Endothelial cell of umbilical vein (primary cell): ENCODE measurements at regions not wholly inside any gene's neighbourhood (a gene's known extent, or its start where the extent isn't known, plus 50 kb on each side); places are given as distances from the start of the nearest gene placed in this dataset.

Source experiments
- BruUV-seq: library from RNA; stranded (reverse); fragments of 400-500 nt; replicated peaks from 2 replicates; lab custom pipeline; 2021; lab: Mats Ljungman, UMichigan
- CTCF ChIA-PET: fragments of 300-600, 350-600 bp; sonication (Branson Sonifier 250); formaldehyde crosslinking; loops from one replicate; lab custom pipeline; 2021; ENCODE audit warnings: antibody characterized with exemption, inconsistent platforms; lab: Charles Lee
- POLR2A ChIA-PET: fragments of 300-600, 350-600 bp; sonication (Branson Sonifier 250); formaldehyde crosslinking; loops from one replicate; lab custom pipeline; 2021; ENCODE audit warnings: antibody characterized with exemption, inconsistent platforms; lab: Charles Lee
- DNase-seq: peaks from one replicate; pipeline ENCODE4 v3.0.0-alpha.2; 2011; ENCODE audit warnings: low read depth, low spot score
- FAIRE-seq: peaks from 2 replicates; lab custom pipeline; 2011; peaks lifted over from hg19 to GRCh38; lab: Jason Lieb, UNC
- H2AFZ ChIP-seq: 2 replicates; pipeline ENCODE4 v1.6.0; 2012; ENCODE audit warnings: low read depth, low read length, control low read depth, inconsistent platforms
- H3K27ac ChIP-seq: 2 replicates; pipeline ENCODE4 v1.5.1; 2011; ENCODE audit warnings: low read depth, mild to moderate bottlenecking, control low read depth, low read length, moderate library complexity; ENCODE audit not compliant: insufficient read depth
- H3K27me3 ChIP-seq, 2 experiments: 2 replicates each; pipeline versions ENCODE4 v1.6.0 to v1.6.1; 2011; ENCODE audit warnings: low read length in 2 of 2, mixed read lengths in 1 of 2; ENCODE audit not compliant: control insufficient read depth in 2 of 2, insufficient read depth in 2 of 2
- H3K36me3 ChIP-seq, 2 experiments: 2 replicates in 1 of 2; 3 replicates in 1 of 2; pipeline ENCODE4 v1.5.1; 2011; ENCODE audit warnings: low read length in 2 of 2, mild to moderate bottlenecking in 1 of 2, moderate library complexity in 1 of 2; ENCODE audit not compliant: control insufficient read depth in 2 of 2, insufficient read depth in 2 of 2; ENCODE audit errors: extremely low read depth in 1 of 2
- H3K4me1 ChIP-seq: 3 replicates; pipeline ENCODE4 v1.5.1; 2011; ENCODE audit warnings: mild to moderate bottlenecking, low read length; ENCODE audit not compliant: control insufficient read depth, insufficient read depth; ENCODE audit errors: extremely low read depth
- H3K4me2 ChIP-seq: 2 replicates; pipeline ENCODE4 v1.6.1; 2011; ENCODE audit warnings: low read length, control low read depth, mixed read lengths; ENCODE audit not compliant: insufficient read depth
- H3K4me3 ChIP-seq, 3 experiments: fragments of 200-600 bp in 1 of 3; sonication (generic), shearing (Covaris generic) in 1 of 3; replicated peaks in 1 of 3; 2 replicates each; pipeline ENCODE4 v1.5.1; 2011 to 2016; ENCODE audit warnings: control low read depth in 3 of 3, low read length in 3 of 3, mild to moderate bottlenecking in 2 of 3, inconsistent platforms in 1 of 3, low read depth in 1 of 3, moderate library complexity in 1 of 3; ENCODE audit not compliant: insufficient read depth in 1 of 3
- H3K79me2 ChIP-seq: 2 replicates; pipeline ENCODE4 v1.6.0; 2012; ENCODE audit warnings: low read length, inconsistent platforms; ENCODE audit not compliant: control insufficient read depth, insufficient read depth
- H3K9ac ChIP-seq: replicated peaks from 2 replicates; pipeline ENCODE3; 2011; ENCODE audit warnings: low read length, control low read depth; ENCODE audit not compliant: insufficient read depth; ENCODE audit errors: extremely low read depth
- H3K9me1 ChIP-seq: replicated peaks from 3 replicates; pipeline ENCODE4 v1.6.0; 2011; ENCODE audit warnings: mild to moderate bottlenecking, low read length; ENCODE audit not compliant: control insufficient read depth, insufficient read depth; ENCODE audit errors: extremely low read depth
- H3K9me3 ChIP-seq: replicated peaks from 2 replicates; pipeline ENCODE4 v1.5.1; 2012; ENCODE audit warnings: low read length, inconsistent platforms; ENCODE audit not compliant: control insufficient read depth, insufficient read depth
- H4K20me1 ChIP-seq: replicated peaks from 2 replicates; pipeline ENCODE3; 2011; ENCODE audit warnings: mild to moderate bottlenecking, low read length; ENCODE audit not compliant: control insufficient read depth, insufficient read depth; ENCODE audit errors: extremely low read depth
- CTCF ChIP-seq, 2 donors: IDR thresholded peaks; 1 replicate in 1 of 2; 2 replicates in 1 of 2; pipeline ENCODE4 v1.5.1; 2011; ENCODE audit warnings: low read length in 2 of 2, mild to moderate bottlenecking in 2 of 2, moderate library complexity in 2 of 2, control low read depth in 1 of 2, inconsistent platforms in 1 of 2, low read depth in 1 of 2; ENCODE audit not compliant: insufficient read depth in 1 of 2; ENCODE audit errors: extremely low read depth in 1 of 2
- EZH2 ChIP-seq: IDR thresholded peaks from 2 replicates; pipeline ENCODE4 v1.6.1; 2012; ENCODE audit warnings: borderline replicate concordance, low read depth, mild to moderate bottlenecking, moderate library complexity, low read length, inconsistent platforms; ENCODE audit not compliant: severe bottlenecking
- FOS ChIP-seq: IDR thresholded peaks from 2 replicates; pipeline ENCODE4 v1.6.1; 2011; ENCODE audit warnings: mild to moderate bottlenecking, low read length, moderate library complexity, borderline replicate concordance; ENCODE audit not compliant: insufficient read depth
- GATA2 ChIP-seq: IDR thresholded peaks from 2 replicates; pipeline ENCODE4 v1.7.0; 2011; ENCODE audit warnings: low read depth, mild to moderate bottlenecking, moderate library complexity, mixed read lengths, low read length; ENCODE audit not compliant: insufficient read length, insufficient read depth
- JUN ChIP-seq: IDR thresholded peaks from 2 replicates; pipeline ENCODE4 v1.6.1; 2011; ENCODE audit warnings: borderline replicate concordance, low read depth; ENCODE audit not compliant: insufficient read length, insufficient read depth
- MAX ChIP-seq: IDR thresholded peaks from 2 replicates; pipeline ENCODE4 v1.6.1; 2011; ENCODE audit not compliant: insufficient read depth, insufficient read length
- POLR2A ChIP-seq: IDR thresholded peaks from 2 replicates; pipeline ENCODE4 v1.6.1; 2012; ENCODE audit warnings: low read depth, mild to moderate bottlenecking, control low read depth, low read length
- POLR2AphosphoS5 ChIP-seq: IDR thresholded peaks from 2 replicates; pipeline ENCODE4 v1.6.1; 2012; ENCODE audit warnings: low read depth, mild to moderate bottlenecking, control low read depth, low read length, moderate library complexity; ENCODE audit not compliant: insufficient read depth
- dilution Hi-C: fragments of 300-500 bp; cut with MboI; formaldehyde crosslinking; loops from one replicate; pipeline ENCODE4 v1.15.0; 2019; ENCODE audit warnings: low sequenced_read_pairs; ENCODE audit not compliant: extremely low pct_ligation_motif_present
- intact Hi-C: fragments of 100-400 bp; cut with micrococcal nuclease; formaldehyde crosslinking; loops from one replicate; pipeline ENCODE4 v1.10.0; 2022

- peak; percentile 94 for DNase-seq
- dilution Hi-C loops (no loop called here), intact Hi-C loops (loop anchor here (1.0 kb wide), 2 partner anchors 124 to 170 kb away; no protein-coding TSS in a partner anchor)
- no peaks in the 10 kb centered on the region for H3K79me2 ChIP-seq
- H3K9ac ChIP-seq = peak overlapping the region; percentile 66
- BruUV-seq = no TSS peak
- peak; percentile 93 for FAIRE-seq
- no peaks in the 10 kb centered on the region for H3K36me3 ChIP-seq
- CTCF ChIA-PET = interaction anchor here (0.6 to 1.9 kb wide), 10 partner anchors 9 to 170 kb away, joined by 3 to 17 read pairs (median 4); no protein-coding TSS in a partner anchor
- no peaks in the 10 kb centered on the region for H3K9me3 ChIP-seq
- H3K4me3 ChIP-seq = peak overlapping the region in 1 of 3 experiments; percentile 18
- peak overlapping the region; percentile 94 for H3K27ac ChIP-seq
- no peaks in the 10 kb centered on the region for H4K20me1 ChIP-seq
- H3K27me3 ChIP-seq = no peaks in the 10 kb centered on the region
- no peak overlapping the region for H2AFZ ChIP-seq
- POLR2A ChIA-PET = interaction anchor here (1.0 to 1.5 kb wide), 2 partner anchors 63 to 170 kb away, joined by 3 to 12 read pairs; no protein-coding TSS in a partner anchor
- peak overlapping the region; percentile 66 for H3K4me2 ChIP-seq
- peak; percentile 47 for TF ChIP-seq JUN
- TF ChIP-seq POLR2AphosphoS5 = peak; percentile 69
- peak; percentile 50 for TF ChIP-seq POLR2A
- peak; percentile 41 for TF ChIP-seq GATA2
- no peak for TF ChIP-seq EZH2
- TF ChIP-seq MAX = no peak
- peak; percentile 56 for TF ChIP-seq FOS
- peaks cover 30% of the 10 kb centered on the region for H3K4me1 ChIP-seq
- no peaks in the 10 kb centered on the region for H3K9me1 ChIP-seq
Observed at GRCh38 chr15:45918839-45919238, 284.0 kb downstream of the SQOR start.

- Histone ChIP-seq H3K36me3 (no peaks in the 10 kb centered on the region), H4K20me1 (no peaks in the 10 kb centered on the region), H3K4me3 (peak overlapping the region in 1 of 3 experiments; percentile 18), H3K9me3 (no peaks in the 10 kb centered on the region), H3K9ac (peak overlapping the region; percentile 66), H3K4me1 (peaks cover 30% of the 10 kb centered on the region), H3K9me1 (no peaks in the 10 kb centered on the region), H3K27ac (peak overlapping the region; percentile 94), H3K27me3 (no peaks in the 10 kb centered on the region), H3K79me2 (no peaks in the 10 kb centered on the region), H3K4me2 (peak overlapping the region; percentile 66), H2AFZ (no peak overlapping the region)
- intact Hi-C loops = loop anchor here (1.0 to 5.0 kb wide), 3 partner anchors 125 to 718 kb away; no protein-coding TSS in a partner anchor
- ChIA-PET CTCF (interaction anchor here (0.6 to 1.9 kb wide), 8 partner anchors 10 to 169 kb away, joined by 3 to 17 read pairs (median 4); no protein-coding TSS in a partner anchor), POLR2A (interaction anchor here (1.5 kb wide), 1 partner anchor 169 kb away, joined by 12 read pairs; no protein-coding TSS in a partner anchor)
- DNase-seq (peak; percentile 93), FAIRE-seq (peak; percentile 84)
- dilution Hi-C loops = no loop called here
- BruUV-seq = no TSS peak
- TF ChIP-seq CTCF (IDR thresholded peaks at IDR 0.05; ENCODE audit: extremely low read depth in 1 of 2, insufficient read depth in 1 of 2, low read depth in 1 of 2, low read length in 2 of 2) (no peak), MAX (no peak), GATA2 (peak; percentile 71), FOS (peak; percentile 99), POLR2AphosphoS5 (no peak), EZH2 (no peak), JUN (peak; percentile 100)
Observed at GRCh38 chr15:45919806-45920205, 285.0 kb downstream of the SQOR start.
